Activated CD8-positive, alpha-beta memory T cell treated with anti-CD3 and anti-CD28 coated beads for 48 hours (primary cell): ENCODE measurements at regions not wholly inside any gene's neighbourhood (a gene's known extent, or its start where the extent isn't known, plus 50 kb on each side); places are given as distances from the start of the nearest gene placed in this dataset.

Source experiments
- DNase-seq, 3 experiments: peaks; one replicate each; pipeline ENCODE4 v3.0.0-alpha.2; 2020; ENCODE audit warnings: low read depth in 2 of 3, low spot score in 2 of 3

- DNase-seq, result no peak
Measured at GRCh38 chr13:53807251-53807834, 778.7 kb downstream of the OLFM4 start.

GRCh38 chr13:53821632-53822031 lies 793.0 kb downstream of the OLFM4 start:
- DNase-seq, result no peak

- no peak for DNase-seq
Measured at GRCh38 chr13:53822136-53822535, 793.5 kb downstream of the OLFM4 start.

- no peak for DNase-seq
Measured at GRCh38 chr13:53839461-53839860, 810.8 kb downstream of the OLFM4 start.

- no peak for DNase-seq
Measured at GRCh38 chr13:53844473-53845146, 816.0 kb downstream of the OLFM4 start.

GRCh38 chr13:53847502-53847901 lies 818.9 kb downstream of the OLFM4 start:
- DNase-seq, result no peak

GRCh38 chr13:53848366-53848961 lies 819.9 kb downstream of the OLFM4 start:
- DNase-seq, result no peak

- no peak for DNase-seq
Measured at GRCh38 chr13:53854321-53854720, 825.7 kb downstream of the OLFM4 start.

- no peak for DNase-seq
Measured at GRCh38 chr13:53856573-53857195, 828.1 kb downstream of the OLFM4 start.

GRCh38 chr13:53863520-53863919 lies 834.9 kb downstream of the OLFM4 start:
- no peak for DNase-seq

- DNase-seq, result no peak
Measured at GRCh38 chr13:53873558-53873957, 844.9 kb downstream of the OLFM4 start.

- no peak for DNase-seq
Measured at GRCh38 chr13:53878861-53879260, 850.2 kb downstream of the OLFM4 start.

- DNase-seq, result no peak
Measured at GRCh38 chr13:53885997-53886396, 857.4 kb downstream of the OLFM4 start.

- no peak for DNase-seq
Measured at GRCh38 chr13:53890696-53891095, 862.1 kb downstream of the OLFM4 start.

- DNase-seq, result no peak
Measured at GRCh38 chr13:53901593-53901992, 873.0 kb downstream of the OLFM4 start.

GRCh38 chr13:53907891-53908290 lies 879.3 kb downstream of the OLFM4 start:
- no peak for DNase-seq

GRCh38 chr13:53920916-53921315 lies 892.3 kb downstream of the OLFM4 start:
- DNase-seq, result no peak

GRCh38 chr13:53921473-53921872 lies 892.9 kb downstream of the OLFM4 start:
- no peak for DNase-seq

- DNase-seq, result no peak
Measured at GRCh38 chr13:53941588-53942190, 913.1 kb downstream of the OLFM4 start.

GRCh38 chr13:53946500-53946899 lies 917.9 kb downstream of the OLFM4 start:
- no peak for DNase-seq

- no peak for DNase-seq
Measured at GRCh38 chr13:53953183-53953582, 924.6 kb downstream of the OLFM4 start.
